ENCODE measurements at regions not wholly inside any gene's neighbourhood (a gene's known extent, or its start where the extent isn't known, plus 50 kb on each side); places are given as distances from the start of the nearest gene placed in this dataset.

GRCh38 chr16:87192452-87193073 is 124.6 kb downstream of the C16orf95 start:
- TF ChIP-seq TAF1 (conservative IDR thresholded peaks at IDR 0.05) (no peak), NR2F2 (IDR thresholded peaks at IDR 0.05) (no peak), MAX (IDR thresholded peaks at IDR 0.05) (no peak), CTCF (IDR thresholded peaks at IDR 0.05; ENCODE audit: low read depth, low read length, missing input control) (no peak), RAD21 (IDR thresholded peaks at IDR 0.05) (no peak), EGR1 (IDR thresholded peaks at IDR 0.05; ENCODE audit: low read depth in 2 of 2) (no peak), ATF3 (IDR thresholded peaks at IDR 0.05) (no peak), YY1 (IDR thresholded peaks at IDR 0.05) (no peak), REST (IDR thresholded peaks at IDR 0.05) (no peak), RXRA (IDR thresholded peaks at IDR 0.05) (no peak), GABPA (IDR thresholded peaks at IDR 0.05 in 1 of 2, conservative IDR thresholded peaks at IDR 0.05 in 1 of 2) (no peak), SP1 (IDR thresholded peaks at IDR 0.05) (no peak), FOXA1 (IDR thresholded peaks at IDR 0.05) (no peak), JUND (IDR thresholded peaks at IDR 0.05) (no peak)

Measured in liver (tissue), 3 donors.